Calu3 (cell line): ENCODE measurements at regions not wholly inside any gene's neighbourhood (a gene's known extent, or its start where the extent isn't known, plus 50 kb on each side); places are given as distances from the start of the nearest gene placed in this dataset.

Source experiments
- BruUV-seq: library from RNA; stranded (reverse); fragments of 400-500 nt; replicated peaks from 2 replicates; lab custom pipeline; 2021; lab: Mats Ljungman, UMichigan
- CTCF ChIA-PET: fragments of 300-600 bp; sonication (Branson Sonifier 250); formaldehyde crosslinking; loops from one replicate; lab custom pipeline; 2022; ENCODE audit warnings: antibody characterized with exemption; lab: Charles Lee
- DNase-seq: peaks from one replicate; pipeline ENCODE4 v3.0.0; 2022
- H3K27ac Mint-ChIP-seq: one replicate; pipeline ENCODE4 v1.8.0; 2022; ENCODE audit warnings: mixed read lengths; ENCODE audit not compliant: unreplicated experiment
- H3K27me3 Mint-ChIP-seq: one replicate; pipeline ENCODE4 v1.8.0; 2022; ENCODE audit warnings: mixed read lengths; ENCODE audit not compliant: unreplicated experiment
- H3K36me3 Mint-ChIP-seq: one replicate; pipeline ENCODE4 v1.8.0; 2022; ENCODE audit warnings: mild to moderate bottlenecking, moderate library complexity, mixed read lengths; ENCODE audit not compliant: insufficient read depth, unreplicated experiment
- H3K4me1 Mint-ChIP-seq: one replicate; pipeline ENCODE4 v1.8.0; 2022; ENCODE audit warnings: mild to moderate bottlenecking, low read depth, mixed read lengths; ENCODE audit not compliant: unreplicated experiment
- H3K4me3 Mint-ChIP-seq: one replicate; pipeline ENCODE4 v1.8.0; 2022; ENCODE audit warnings: mild to moderate bottlenecking, low read depth, moderate library complexity, mixed read lengths; ENCODE audit not compliant: unreplicated experiment
- H3K9me3 Mint-ChIP-seq: one replicate; pipeline ENCODE4 v1.8.0; 2022; ENCODE audit warnings: low read depth, mixed read lengths; ENCODE audit not compliant: unreplicated experiment
- CTCF ChIP-seq: fragments of 200-600 bp; IDR thresholded peaks from one replicate; pipeline ENCODE4 v1.8.0; 2022; ENCODE audit warnings: antibody characterized with exemption; ENCODE audit not compliant: unreplicated experiment
- intact Hi-C: fragments of 100-400 bp; cut with micrococcal nuclease; formaldehyde crosslinking; loops from one replicate; pipeline ENCODE4 v1.10.0; 2022; ENCODE audit not compliant: unreplicated experiment

GRCh38 chr18:60549338-60549960 is 176.9 kb upstream of the MC4R start:
- H3K36me3 Mint-ChIP-seq = no peaks in the 10 kb centered on the region
- H3K27ac Mint-ChIP-seq = peak overlapping the region; percentile 28
- DNase-seq = peak; percentile 30
- peak; percentile 68 for TF ChIP-seq CTCF
- H3K4me1 Mint-ChIP-seq = no peaks in the 10 kb centered on the region
- intact Hi-C loops = loop anchor here (1.0 to 5.0 kb wide), 4 partner anchors 137 to 712 kb away; no protein-coding TSS in a partner anchor
- no TSS peak for BruUV-seq
- CTCF ChIA-PET = interaction anchor here (1.0 kb wide), 3 partner anchors 553 to 662 kb away, joined by 3 to 11 read pairs (median 3); no protein-coding TSS in a partner anchor
- no peak overlapping the region for H3K4me3 Mint-ChIP-seq
- no peaks in the 10 kb centered on the region for H3K27me3 Mint-ChIP-seq
- no peaks in the 10 kb centered on the region for H3K9me3 Mint-ChIP-seq

GRCh38 chr18:60552948-60553347 is 180.4 kb upstream of the MC4R start:
- no peaks in the 10 kb centered on the region for H3K4me1 Mint-ChIP-seq
- H3K27ac Mint-ChIP-seq = no peak overlapping the region
- no peaks in the 10 kb centered on the region for H3K27me3 Mint-ChIP-seq
- TF ChIP-seq CTCF = no peak
- no peaks in the 10 kb centered on the region for H3K9me3 Mint-ChIP-seq
- DNase-seq = no peak
- H3K4me3 Mint-ChIP-seq = no peak overlapping the region
- CTCF ChIA-PET = no interaction called here
- BruUV-seq = no TSS peak
- H3K36me3 Mint-ChIP-seq = no peaks in the 10 kb centered on the region
- intact Hi-C loops = no loop called here

GRCh38 chr18:60554967-60555366 is 182.4 kb upstream of the MC4R start:
- Mint-ChIP-seq H3K27ac (no peak overlapping the region), H3K9me3 (no peaks in the 10 kb centered on the region), H3K4me1 (no peaks in the 10 kb centered on the region), H3K4me3 (no peak overlapping the region), H3K27me3 (no peaks in the 10 kb centered on the region), H3K36me3 (no peaks in the 10 kb centered on the region)
- no peak for TF ChIP-seq CTCF
- intact Hi-C loops = no loop called here
- CTCF ChIA-PET = no interaction called here
- BruUV-seq = no TSS peak
- no peak for DNase-seq

GRCh38 chr18:60555625-60556024 is 183.1 kb upstream of the MC4R start:
- Mint-ChIP-seq H3K36me3 (no peaks in the 10 kb centered on the region), H3K27ac (no peak overlapping the region), H3K4me1 (no peaks in the 10 kb centered on the region), H3K27me3 (no peaks in the 10 kb centered on the region), H3K4me3 (no peak overlapping the region), H3K9me3 (no peaks in the 10 kb centered on the region)
- no peak for DNase-seq
- BruUV-seq = no TSS peak
- CTCF ChIA-PET = no interaction called here
- intact Hi-C loops = no loop called here
- TF ChIP-seq CTCF = no peak
